ENCODE measurements at regions not wholly inside any gene's neighbourhood (a gene's known extent, or its start where the extent isn't known, plus 50 kb on each side); places are given as distances from the start of the nearest gene placed in this dataset.

DNA sequence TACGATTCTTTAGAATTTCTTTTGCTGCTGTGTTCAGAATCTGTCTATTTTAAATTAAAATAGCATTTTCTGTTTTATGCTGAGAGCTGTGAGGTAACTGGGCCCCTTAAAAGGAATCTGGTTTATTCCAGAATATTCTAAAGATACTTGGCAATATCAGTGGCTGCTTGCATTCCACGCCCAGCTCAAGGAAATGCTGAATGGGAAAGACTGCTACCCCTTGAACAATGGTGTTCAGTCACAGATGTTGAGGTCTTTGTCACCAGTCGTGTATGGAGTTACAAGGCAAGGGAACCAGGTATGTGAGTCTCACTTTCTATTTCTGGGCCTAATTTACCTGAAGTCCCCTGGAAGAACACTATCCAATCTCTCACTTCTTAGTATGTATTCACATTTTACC, 377.9 kb upstream of the CDH7 start:
- Histone ChIP-seq H3K4me1 (ENCODE audit: insufficient read depth, low read length) (no peaks in the 10 kb centered on the region), H3K9me3 (ENCODE audit: low read length) (no peaks in the 10 kb centered on the region), H3K9ac (ENCODE audit: low read length) (no peak overlapping the region), H3K9me2 (replicated peaks; ENCODE audit: low read length) (no peaks in the 10 kb centered on the region), H3K27ac (ENCODE audit: low read length) (no peak overlapping the region), H4K20me1 (ENCODE audit: low read length) (no peaks in the 10 kb centered on the region), H2AFZ (ENCODE audit: low read length) (no peak overlapping the region), H3K79me2 (ENCODE audit: low read length) (no peaks in the 10 kb centered on the region), H3F3A (ENCODE audit: low read length, unreplicated experiment) (no peaks in the 10 kb centered on the region), H3K4me2 (ENCODE audit: low read length) (no peak overlapping the region), H3K4me3 (ENCODE audit: low read length) (no peak overlapping the region), H3K36me3 (ENCODE audit: low read depth, low read length) (no peaks in the 10 kb centered on the region), H3K27me3 (ENCODE audit: low read length) (no peaks in the 10 kb centered on the region)
- intact Hi-C loops (cut with micrococcal nuclease), result no loop called here
- BruUV-seq (replicated peaks), result no TSS peak
- ATAC-seq (no peak), DNase-seq (no peak)
- POLR2A ChIA-PET (ENCODE audit: unreplicated experiment), result no interaction called here
- TF ChIP-seq EZH2phosphoT487 (IDR thresholded peaks at IDR 0.05; ENCODE audit: borderline replicate concordance, low read length) (no peak), EZH2 (IDR thresholded peaks at IDR 0.05; ENCODE audit: low read length, unreplicated experiment) (no peak)
- TF ChIP-seq, protein P1, sequence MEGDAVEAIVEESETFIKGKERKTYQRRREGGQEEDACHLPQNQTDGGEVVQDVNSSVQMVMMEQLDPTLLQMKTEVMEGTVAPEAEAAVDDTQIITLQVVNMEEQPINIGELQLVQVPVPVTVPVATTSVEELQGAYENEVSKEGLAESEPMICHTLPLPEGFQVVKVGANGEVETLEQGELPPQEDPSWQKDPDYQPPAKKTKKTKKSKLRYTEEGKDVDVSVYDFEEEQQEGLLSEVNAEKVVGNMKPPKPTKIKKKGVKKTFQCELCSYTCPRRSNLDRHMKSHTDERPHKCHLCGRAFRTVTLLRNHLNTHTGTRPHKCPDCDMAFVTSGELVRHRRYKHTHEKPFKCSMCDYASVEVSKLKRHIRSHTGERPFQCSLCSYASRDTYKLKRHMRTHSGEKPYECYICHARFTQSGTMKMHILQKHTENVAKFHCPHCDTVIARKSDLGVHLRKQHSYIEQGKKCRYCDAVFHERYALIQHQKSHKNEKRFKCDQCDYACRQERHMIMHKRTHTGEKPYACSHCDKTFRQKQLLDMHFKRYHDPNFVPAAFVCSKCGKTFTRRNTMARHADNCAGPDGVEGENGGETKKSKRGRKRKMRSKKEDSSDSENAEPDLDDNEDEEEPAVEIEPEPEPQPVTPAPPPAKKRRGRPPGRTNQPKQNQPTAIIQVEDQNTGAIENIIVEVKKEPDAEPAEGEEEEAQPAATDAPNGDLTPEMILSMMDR (conservative IDR thresholded peaks at IDR 0.05; ENCODE audit: low read depth, low read length), result no peak
- CTCF ChIA-PET, result no interaction called here

DNA sequence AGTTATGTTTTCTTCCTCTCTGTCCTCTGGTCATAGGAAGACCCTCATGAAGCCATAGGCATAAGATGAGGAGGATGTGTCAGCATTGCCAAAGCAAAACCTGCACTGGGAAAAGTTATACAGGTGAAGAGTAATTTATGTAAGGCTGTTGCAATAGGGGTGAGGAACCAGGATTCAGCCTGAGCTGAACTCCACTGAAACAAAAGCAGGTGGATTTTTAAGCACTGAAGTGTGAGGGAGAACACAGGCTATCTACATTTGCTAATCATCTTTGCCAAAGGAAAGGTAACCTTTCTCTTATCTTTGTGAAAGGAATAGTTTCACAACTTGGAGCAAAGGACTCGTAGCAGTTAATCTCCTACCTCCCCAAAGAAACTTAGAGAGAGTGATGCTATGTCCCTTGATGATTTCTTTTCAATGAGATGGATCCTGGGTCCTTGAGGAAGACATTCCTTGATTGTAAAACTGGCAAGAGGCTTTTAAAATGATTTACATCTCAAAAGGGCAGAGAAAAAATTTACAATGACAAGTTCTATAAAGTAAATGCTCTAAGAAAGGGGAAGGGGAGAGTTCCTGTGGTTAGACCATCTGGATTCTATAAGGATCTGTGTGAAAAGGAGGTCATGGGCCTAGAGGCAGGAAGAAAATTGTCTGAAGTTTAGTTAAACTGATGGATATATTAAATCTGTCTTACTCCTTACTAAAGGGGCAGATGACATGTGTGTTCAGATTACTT, 385.4 kb upstream of the CDH7 start:
- Histone ChIP-seq H3K9ac (ENCODE audit: low read length) (no peak overlapping the region), H2AFZ (ENCODE audit: low read length) (no peak overlapping the region), H4K20me1 (ENCODE audit: low read length) (no peaks in the 10 kb centered on the region), H3K36me3 (ENCODE audit: low read depth, low read length) (no peaks in the 10 kb centered on the region), H3F3A (ENCODE audit: low read length, unreplicated experiment) (no peaks in the 10 kb centered on the region), H3K27ac (ENCODE audit: low read length) (no peak overlapping the region), H3K9me3 (ENCODE audit: low read length) (no peaks in the 10 kb centered on the region), H3K4me2 (ENCODE audit: low read length) (no peak overlapping the region), H3K79me2 (ENCODE audit: low read length) (no peaks in the 10 kb centered on the region), H3K4me1 (ENCODE audit: insufficient read depth, low read length) (no peaks in the 10 kb centered on the region), H3K4me3 (ENCODE audit: low read length) (no peak overlapping the region), H3K9me2 (replicated peaks; ENCODE audit: low read length) (no peaks in the 10 kb centered on the region), H3K27me3 (ENCODE audit: low read length) (no peaks in the 10 kb centered on the region)
- intact Hi-C loops (cut with micrococcal nuclease), result no loop called here
- ChIA-PET POLR2A (ENCODE audit: unreplicated experiment) (no interaction called here), CTCF (no interaction called here)
- ATAC-seq (no peak), DNase-seq (no peak)
- no TSS peak for BruUV-seq (replicated peaks)
- TF ChIP-seq, protein P1 (conservative IDR thresholded peaks at IDR 0.05; ENCODE audit: low read depth, low read length), result no peak
- TF ChIP-seq EZH2phosphoT487 (IDR thresholded peaks at IDR 0.05; ENCODE audit: borderline replicate concordance, low read length), result no peak
- TF ChIP-seq EZH2 (IDR thresholded peaks at IDR 0.05; ENCODE audit: low read length, unreplicated experiment), result no peak

DNA sequence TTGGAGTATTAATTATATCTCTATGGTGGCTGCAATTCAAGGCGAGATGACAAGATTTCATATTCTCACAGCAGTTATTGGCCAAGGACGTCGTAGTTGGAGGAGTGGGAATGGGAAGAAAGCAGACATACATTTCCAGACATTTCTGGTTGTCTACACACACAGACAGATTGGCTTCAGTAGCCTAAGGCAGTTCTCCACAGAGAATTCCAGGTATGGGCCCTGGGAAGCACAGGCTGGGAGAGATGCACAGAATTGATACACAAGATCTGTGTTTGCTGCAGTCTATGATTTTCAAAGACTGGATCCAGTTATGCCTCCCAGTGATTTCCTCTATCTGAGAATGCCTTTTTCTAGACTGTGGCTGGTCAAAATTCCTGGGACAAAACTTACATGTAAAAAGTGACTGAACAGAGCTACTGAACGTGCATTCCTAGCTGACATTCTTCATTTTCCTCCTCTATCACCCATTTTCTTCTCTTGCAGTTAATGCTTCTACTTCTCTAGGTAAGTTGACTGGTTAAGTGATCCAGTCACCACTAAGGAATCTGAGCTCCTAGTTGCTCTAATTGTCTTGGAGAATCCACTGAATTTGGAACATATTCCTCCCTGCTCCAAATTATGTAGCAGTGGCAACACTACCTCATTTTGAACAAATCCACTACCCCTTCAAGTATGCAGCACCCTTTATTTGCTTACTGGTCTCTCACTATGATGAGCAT, 386.7 kb upstream of the CDH7 start:
- POLR2A ChIA-PET (ENCODE audit: unreplicated experiment), result no interaction called here
- H3K27ac ChIP-seq (ENCODE audit: low read length), result no peak overlapping the region
- no peaks in the 10 kb centered on the region for H3K9me3 ChIP-seq (ENCODE audit: low read length)
- H3K4me3 ChIP-seq (ENCODE audit: low read length), result no peak overlapping the region
- CTCF ChIA-PET, result no interaction called here
- H3K4me2 ChIP-seq (ENCODE audit: low read length), result no peak overlapping the region
- H3K36me3 ChIP-seq (ENCODE audit: low read depth, low read length), result no peaks in the 10 kb centered on the region
- H4K20me1 ChIP-seq (ENCODE audit: low read length), result no peaks in the 10 kb centered on the region
- H3K79me2 ChIP-seq (ENCODE audit: low read length), result no peaks in the 10 kb centered on the region
- H2AFZ ChIP-seq (ENCODE audit: low read length), result no peak overlapping the region
- H3K9ac ChIP-seq (ENCODE audit: low read length), result no peak overlapping the region
- TF ChIP-seq, protein P1 (conservative IDR thresholded peaks at IDR 0.05; ENCODE audit: low read depth, low read length), result no peak
- no peak for TF ChIP-seq EZH2 (IDR thresholded peaks at IDR 0.05; ENCODE audit: low read length, unreplicated experiment)
- no peak for TF ChIP-seq EZH2phosphoT487 (IDR thresholded peaks at IDR 0.05; ENCODE audit: borderline replicate concordance, low read length)
- BruUV-seq (replicated peaks), result no TSS peak
- ATAC-seq (no peak), DNase-seq (peak; percentile 11)
- no peaks in the 10 kb centered on the region for H3K27me3 ChIP-seq (ENCODE audit: low read length)
- H3K9me2 ChIP-seq (replicated peaks; ENCODE audit: low read length), result no peaks in the 10 kb centered on the region
- no peaks in the 10 kb centered on the region for H3F3A ChIP-seq (ENCODE audit: low read length, unreplicated experiment)
- intact Hi-C loops (cut with micrococcal nuclease), result no loop called here
- no peaks in the 10 kb centered on the region for H3K4me1 ChIP-seq (ENCODE audit: insufficient read depth, low read length)

Measured in PC-3 (cell line).